RPMI7951 (cell line): ENCODE measurements at regions not wholly inside any gene's neighbourhood (a gene's known extent, or its start where the extent isn't known, plus 50 kb on each side); places are given as distances from the start of the nearest gene placed in this dataset.

ENCODE experiments used
- DNase-seq: peaks from one replicate; pipeline ENCODE4 v3.0.0-alpha.2; 2012; ENCODE audit warnings: low read depth

GRCh38 chr3:70800951-70801350, 488.5 kb upstream of the MDFIC2 start:
- no peak for DNase-seq

- no peak for DNase-seq
Observed at GRCh38 chr3:70789878-70790277, 477.4 kb upstream of the MDFIC2 start.

GRCh38 chr3:70780790-70781189, 468.4 kb upstream of the MDFIC2 start:
- no peak for DNase-seq

GRCh38 chr3:70779296-70779695, 466.9 kb upstream of the MDFIC2 start:
- DNase-seq: no peak

GRCh38 chr3:70776081-70776480, 463.6 kb upstream of the MDFIC2 start:
- no peak for DNase-seq

- DNase-seq: no peak
Observed at GRCh38 chr3:70775257-70775656, 462.8 kb upstream of the MDFIC2 start.

- DNase-seq: no peak
Observed at GRCh38 chr3:70774641-70775040, 462.2 kb upstream of the MDFIC2 start.

- no peak for DNase-seq
Observed at GRCh38 chr3:70771426-70772147, 459.1 kb upstream of the MDFIC2 start.

- no peak for DNase-seq
Observed at GRCh38 chr3:70770650-70771049, 458.2 kb upstream of the MDFIC2 start.

- DNase-seq: no peak
Observed at GRCh38 chr3:70766301-70766700, 453.9 kb upstream of the MDFIC2 start.

- DNase-seq: no peak
Observed at GRCh38 chr3:70763894-70764293, 451.5 kb upstream of the MDFIC2 start.

GRCh38 chr3:70757658-70758057, 445.2 kb upstream of the MDFIC2 start:
- DNase-seq: no peak

GRCh38 chr3:70755526-70755925, 443.1 kb upstream of the MDFIC2 start:
- DNase-seq: no peak

GRCh38 chr3:70754314-70754713, 441.9 kb upstream of the MDFIC2 start:
- DNase-seq: no peak

GRCh38 chr3:70753572-70753971, 441.1 kb upstream of the MDFIC2 start:
- no peak for DNase-seq

GRCh38 chr3:70752051-70752450, 439.6 kb upstream of the MDFIC2 start:
- no peak for DNase-seq

GRCh38 chr3:70749122-70749521, 436.7 kb upstream of the MDFIC2 start:
- no peak for DNase-seq

- no peak for DNase-seq
Observed at GRCh38 chr3:70748593-70748992, 436.2 kb upstream of the MDFIC2 start.

GRCh38 chr3:70747847-70748246, 435.4 kb upstream of the MDFIC2 start:
- no peak for DNase-seq

- DNase-seq: no peak
Observed at GRCh38 chr3:70744536-70744935, 432.1 kb upstream of the MDFIC2 start.

GRCh38 chr3:70743754-70744153, 431.3 kb upstream of the MDFIC2 start:
- DNase-seq: no peak

GRCh38 chr3:70742081-70742480, 429.6 kb upstream of the MDFIC2 start:
- peak; percentile 8 for DNase-seq

- DNase-seq: no peak
Observed at GRCh38 chr3:70740872-70741271, 428.4 kb upstream of the MDFIC2 start.

- DNase-seq: no peak
Observed at GRCh38 chr3:70740071-70740470, 427.6 kb upstream of the MDFIC2 start.
